Adrenal gland (tissue), 5 donors: ENCODE measurements at regions not wholly inside any gene's neighbourhood (a gene's known extent, or its start where the extent isn't known, plus 50 kb on each side); places are given as distances from the start of the nearest gene placed in this dataset.

Experiments
- CTCF ChIP-seq, 6 experiments: fragments of 450-650 bp in 4 of 6; fragments of 200-600 bp in 2 of 6; sonication (generic) in 1 of 6; IDR thresholded peaks; 1 replicate in 5 of 6; 2 replicates in 1 of 6; pipeline versions ENCODE4 v1.5.1 to v1.8.0; 2016 to 2021; ENCODE audit warnings: antibody characterized with exemption in 6 of 6, mild to moderate bottlenecking in 2 of 6, moderate library complexity in 1 of 6
- POLR2A ChIP-seq, 2 donors: fragments of 450-650 bp; IDR thresholded peaks; one replicate each; pipeline ENCODE4 v1.6.1; 2017; ENCODE audit warnings: antibody characterized with exemption in 2 of 2, mild to moderate bottlenecking in 2 of 2, moderate library complexity in 1 of 2
- donor health status: DM: no; HTN: no; CAD: no.

- TF ChIP-seq POLR2A (IDR thresholded peaks at IDR 0.05) (no peak), CTCF (IDR thresholded peaks at IDR 0.05) (no peak)
Observed at GRCh38 chr2:77725045-77725444, 202.9 kb upstream of the LRRTM4 start.
